Breast epithelium (tissue), 4 donors: ENCODE measurements at regions not wholly inside any gene's neighbourhood (a gene's known extent, or its start where the extent isn't known, plus 50 kb on each side); places are given as distances from the start of the nearest gene placed in this dataset.
"Not testable (repeated sequence)": the region's sequence is repeated elsewhere in the genome, so short reads cannot be mapped to it uniquely, and the experiment has no call there.

Experiments
- DNase-seq, 2 donors: peaks; one replicate each; pipeline ENCODE4 v3.0.0-alpha.2; 2019; ENCODE audit warnings: low spot score in 2 of 2
- H3K27ac ChIP-seq, 2 donors: fragments of 200-600 bp; sonication (generic) in 1 of 2; one replicate each; pipeline ENCODE4 v1.5.1; 2016 to 2019; ENCODE audit warnings: mild to moderate bottlenecking in 1 of 2
- H3K27me3 ChIP-seq, 2 donors: fragments of 200-600 bp; sonication (generic) in 1 of 2; one replicate each; pipeline versions ENCODE4 v1.5.1 to v1.6.0; 2017 to 2019; ENCODE audit warnings: control low read depth in 1 of 2, mild to moderate bottlenecking in 1 of 2
- H3K36me3 ChIP-seq: fragments of 200-600 bp; one replicate; pipeline ENCODE4 v1.5.1; 2019
- H3K4me1 ChIP-seq, 2 donors: fragments of 200-600 bp; sonication (generic); one replicate each; pipeline ENCODE4 v1.5.1; 2016 to 2019; ENCODE audit warnings: control low read depth in 1 of 2
- H3K4me3 ChIP-seq, 3 donors: fragments of 200-600 bp; sonication (generic); 1 replicate in 2 of 3; 2 replicates in 1 of 3; pipeline ENCODE4 v1.5.1; 2016 to 2019; ENCODE audit warnings: mild to moderate bottlenecking in 3 of 3, moderate library complexity in 2 of 3
- H3K9me3 ChIP-seq, 2 donors: fragments of 200-600 bp; sonication (generic) in 1 of 2; one replicate each; pipeline ENCODE4 v1.5.1; 2016 to 2019; ENCODE audit warnings: control low read depth in 1 of 2
- CTCF ChIP-seq, 3 donors: fragments of 450-650 bp; IDR thresholded peaks; one replicate each; pipeline ENCODE4 v1.5.1; 2016 to 2017; ENCODE audit warnings: antibody characterized with exemption in 3 of 3, mild to moderate bottlenecking in 3 of 3, moderate library complexity in 3 of 3
- POLR2A ChIP-seq: fragments of 450-650 bp; IDR thresholded peaks from one replicate; pipeline ENCODE4 v1.6.1; 2016; ENCODE audit warnings: antibody characterized with exemption, mild to moderate bottlenecking, moderate library complexity
- POLR2AphosphoS5 ChIP-seq, 3 donors: sonication (generic); formaldehyde crosslinking; IDR thresholded peaks; one replicate each; pipeline ENCODE4 v1.6.1; 2017; ENCODE audit warnings: antibody characterized with exemption in 3 of 3
- intact Hi-C: fragments of 100-400 bp; cut with DNase I; formaldehyde crosslinking; loops from one replicate; pipeline ENCODE4 v1.15.1; 2023; ENCODE audit warnings: low total_unique reads

- no peak for TF ChIP-seq POLR2AphosphoS5 (IDR thresholded peaks at IDR 0.05)
- no peak for TF ChIP-seq POLR2A
- no peak for TF ChIP-seq CTCF (IDR thresholded peaks at IDR 0.05)
Observed at GRCh38 chr3:176341963-176342362, 855.3 kb downstream of the TBL1XR1 start.

GRCh38 chr3:176328666-176329065 is 868.6 kb downstream of the TBL1XR1 start:
- Histone ChIP-seq H3K9me3 (no peaks in the 10 kb centered on the region), H3K27ac (no peak overlapping the region), H3K4me3 (no peak overlapping the region), H3K27me3 (no peaks in the 10 kb centered on the region), H3K36me3 (no peaks in the 10 kb centered on the region), H3K4me1 (no peaks in the 10 kb centered on the region)
- no peak for TF ChIP-seq POLR2A
- TF ChIP-seq POLR2AphosphoS5 (IDR thresholded peaks at IDR 0.05) = no peak
- no peak for TF ChIP-seq CTCF (IDR thresholded peaks at IDR 0.05)
- DNase-seq = no peak
- intact Hi-C loops = no loop called here

More at GRCh38 chr3:176341963-176342362, 855.3 kb downstream of the TBL1XR1 start:
- intact Hi-C loops = no loop called here
- H3K27ac ChIP-seq = no peak overlapping the region
- H3K4me3 ChIP-seq = no peak overlapping the region
- no peak for DNase-seq
- H3K9me3 ChIP-seq = no peaks in the 10 kb centered on the region
- no peaks in the 10 kb centered on the region for H3K27me3 ChIP-seq
- H3K36me3 ChIP-seq = no peaks in the 10 kb centered on the region
- no peaks in the 10 kb centered on the region for H3K4me1 ChIP-seq

GRCh38 chr3:176328198-176328597 is 869.1 kb downstream of the TBL1XR1 start:
- no peaks in the 10 kb centered on the region for H3K9me3 ChIP-seq
- no peak for TF ChIP-seq POLR2AphosphoS5 (IDR thresholded peaks at IDR 0.05)
- no peak for TF ChIP-seq POLR2A
- no peak for TF ChIP-seq CTCF (IDR thresholded peaks at IDR 0.05)
- H3K4me1 ChIP-seq = no peaks in the 10 kb centered on the region
- DNase-seq = no peak
- no peaks in the 10 kb centered on the region for H3K36me3 ChIP-seq
- intact Hi-C loops = no loop called here
- H3K27ac ChIP-seq = no peak overlapping the region
- H3K4me3 ChIP-seq = no peak overlapping the region
- H3K27me3 ChIP-seq = no peaks in the 10 kb centered on the region

- H3K4me3 ChIP-seq, H3K27me3 ChIP-seq, H3K4me1 ChIP-seq, H3K36me3 ChIP-seq, DNase-seq, intact Hi-C loops, H3K27ac ChIP-seq, H3K9me3 ChIP-seq: not testable (repeated sequence)
Observed at GRCh38 chr3:176326894-176327490, 870.3 kb downstream of the TBL1XR1 start.

GRCh38 chr3:176321532-176321931 is 875.8 kb downstream of the TBL1XR1 start:
- intact Hi-C loops = not testable (repeated sequence)

GRCh38 chr3:176321099-176321498 is 876.2 kb downstream of the TBL1XR1 start:
- Histone ChIP-seq H3K36me3 (no peaks in the 10 kb centered on the region), H3K27ac (no peak overlapping the region), H3K9me3 (no peaks in the 10 kb centered on the region), H3K4me1 (no peaks in the 10 kb centered on the region), H3K27me3 (no peaks in the 10 kb centered on the region), H3K4me3 (no peak overlapping the region)
- intact Hi-C loops = no loop called here
- TF ChIP-seq POLR2A (no peak), CTCF (IDR thresholded peaks at IDR 0.05) (no peak), POLR2AphosphoS5 (IDR thresholded peaks at IDR 0.05) (no peak)
- DNase-seq = no peak

More at GRCh38 chr3:176321532-176321931, 875.8 kb downstream of the TBL1XR1 start:
- DNase-seq, H3K27ac ChIP-seq, H3K4me1 ChIP-seq, H3K4me3 ChIP-seq, H3K27me3 ChIP-seq, H3K36me3 ChIP-seq, H3K9me3 ChIP-seq: not testable (repeated sequence)
